NCI-H187 (cell line): ENCODE measurements at regions not wholly inside any gene's neighbourhood (a gene's known extent, or its start where the extent isn't known, plus 50 kb on each side); places are given as distances from the start of the nearest gene placed in this dataset.

ENCODE experiments used
- DNase-seq, 2 experiments: peaks; one replicate each; lab custom pipeline; 2025; lab: John Stamatoyannopoulos, UW

GRCh38 chr9:80841888-80842287, 847.5 kb downstream of the TLE1 start:
- DNase-seq: no peak

- no peak for DNase-seq
Measured at GRCh38 chr9:80839821-80840675, 849.3 kb downstream of the TLE1 start.

- DNase-seq: no peak
Measured at GRCh38 chr9:80836013-80836412, 853.3 kb downstream of the TLE1 start.

GRCh38 chr9:80831751-80832150, 857.6 kb downstream of the TLE1 start:
- no peak for DNase-seq

- DNase-seq: no peak
Measured at GRCh38 chr9:80811656-80812055, 877.7 kb downstream of the TLE1 start.

GRCh38 chr9:80811003-80811402, 878.3 kb downstream of the TLE1 start:
- DNase-seq: no peak

GRCh38 chr9:80806671-80807070, 882.7 kb downstream of the TLE1 start:
- no peak for DNase-seq

GRCh38 chr9:80804873-80805272, 884.5 kb downstream of the TLE1 start:
- no peak for DNase-seq

GRCh38 chr9:80797831-80798688, 891.3 kb downstream of the TLE1 start:
- no peak for DNase-seq

- DNase-seq: no peak
Measured at GRCh38 chr9:80797101-80797829, 892.1 kb downstream of the TLE1 start.

GRCh38 chr9:80796632-80797031, 892.7 kb downstream of the TLE1 start:
- no peak for DNase-seq

- DNase-seq: no peak
Measured at GRCh38 chr9:80794197-80794596, 895.1 kb downstream of the TLE1 start.

GRCh38 chr9:80793706-80794105, 895.6 kb downstream of the TLE1 start:
- no peak for DNase-seq

GRCh38 chr9:80792726-80793125, 896.6 kb downstream of the TLE1 start:
- no peak for DNase-seq

- DNase-seq: no peak
Measured at GRCh38 chr9:80791836-80792235, 897.5 kb downstream of the TLE1 start.

GRCh38 chr9:80790764-80791163, 898.6 kb downstream of the TLE1 start:
- DNase-seq: no peak

- peak in 1 of 2 experiments; percentile 1 for DNase-seq
Measured at GRCh38 chr9:80789831-80790230, 899.5 kb downstream of the TLE1 start.

- no peak for DNase-seq
Measured at GRCh38 chr9:80787636-80788035, 901.7 kb downstream of the TLE1 start.

- no peak for DNase-seq
Measured at GRCh38 chr9:80784647-80785046, 904.7 kb downstream of the TLE1 start.

- no peak for DNase-seq
Measured at GRCh38 chr9:80775971-80776370, 913.4 kb downstream of the TLE1 start.

GRCh38 chr9:80775530-80775929, 913.8 kb downstream of the TLE1 start:
- DNase-seq: peak in 1 of 2 experiments; percentile 6
